HG02884 (cell line): ENCODE measurements at regions not wholly inside any gene's neighbourhood (a gene's known extent, or its start where the extent isn't known, plus 50 kb on each side); places are given as distances from the start of the nearest gene placed in this dataset.
A peak's percentile ranks its signal among the peaks of the same experiment; 100 is the strongest.

Source experiments
- ATAC-seq: cut with Tn5 transposase; IDR thresholded peaks from one replicate; pipeline ENCODE4 v1.9.1; 2021; ENCODE audit warnings: mild to moderate bottlenecking, moderate library complexity; ENCODE audit not compliant: unreplicated experiment

GRCh38 chr12:46131732-46132469 is 136.9 kb downstream of the SLC38A1 start:
- ATAC-seq: no peak

- no peak for ATAC-seq
Observed at GRCh38 chr12:46127656-46128055, 137.3 kb upstream of the SCAF11 start.

- no peak for ATAC-seq
Observed at GRCh38 chr12:46126050-46126727, 135.8 kb upstream of the SCAF11 start.

- ATAC-seq: no peak
Observed at GRCh38 chr12:46124848-46125619, 134.7 kb upstream of the SCAF11 start.

- no peak for ATAC-seq
Observed at GRCh38 chr12:46124132-46124847, 133.9 kb upstream of the SCAF11 start.

- no peak for ATAC-seq
Observed at GRCh38 chr12:46112364-46112763, 122.0 kb upstream of the SCAF11 start.

GRCh38 chr12:46111715-46112114 is 121.3 kb upstream of the SCAF11 start:
- no peak for ATAC-seq

GRCh38 chr12:46110928-46111699 is 120.7 kb upstream of the SCAF11 start:
- no peak for ATAC-seq

- no peak for ATAC-seq
Observed at GRCh38 chr12:46110223-46110611, 119.8 kb upstream of the SCAF11 start.

GRCh38 chr12:46109343-46110222 is 119.2 kb upstream of the SCAF11 start:
- no peak for ATAC-seq

- ATAC-seq: peak; percentile 92
Observed at GRCh38 chr12:46108721-46109120, 118.3 kb upstream of the SCAF11 start.

GRCh38 chr12:46107591-46107990 is 117.2 kb upstream of the SCAF11 start:
- no peak for ATAC-seq

- ATAC-seq: no peak
Observed at GRCh38 chr12:46105735-46106134, 115.4 kb upstream of the SCAF11 start.

- no peak for ATAC-seq
Observed at GRCh38 chr12:46103559-46104383, 113.4 kb upstream of the SCAF11 start.

- no peak for ATAC-seq
Observed at GRCh38 chr12:46101485-46101869, 111.1 kb upstream of the SCAF11 start.

GRCh38 chr12:46100551-46101484 is 110.4 kb upstream of the SCAF11 start:
- no peak for ATAC-seq

GRCh38 chr12:46089414-46090162 is 99.2 kb upstream of the SCAF11 start:
- ATAC-seq: no peak
